ENCODE measurements at regions not wholly inside any gene's neighbourhood (a gene's known extent, or its start where the extent isn't known, plus 50 kb on each side); places are given as distances from the start of the nearest gene placed in this dataset.

GRCh38 chr1:104463126-104463697 is 713.5 kb downstream of the AMY1C start:
- H2AFZ ChIP-seq (ENCODE audit: low read length), result no peak overlapping the region
- H2AK5ac ChIP-seq (ENCODE audit: insufficient read length, low read length), result no peak overlapping the region
- no peak overlapping the region for H3K27ac ChIP-seq (ENCODE audit: insufficient read length, low read depth, low read length)
- Mint-ChIP-seq H3K27ac (no peak overlapping the region), H3K27me3 (ENCODE audit: low read depth) (peaks cover 6% of the 10 kb centered on the region), H3K4me1 (no peaks in the 10 kb centered on the region), H3K9me3 (peaks cover 47 to 74% of the 10 kb centered on the region in 2 experiments), H3K4me3 (no peak overlapping the region), H3K36me3 (ENCODE audit: insufficient read depth in 1 of 3, low read depth in 3 of 3) (peaks cover 3 to 14% (median 9%) of the 10 kb centered on the region in 3 experiments; a peak in 6 of 7 replicates)
- H3K27me3 ChIP-seq (ENCODE audit: insufficient read depth, low read length), result no peaks in the 10 kb centered on the region
- H3K9ac ChIP-seq (ENCODE audit: extremely low read depth, insufficient read length, low read length), result no peak overlapping the region
- no peak overlapping the region for H3K4me2 ChIP-seq (ENCODE audit: insufficient read depth, insufficient read length, low read length)
- H2BK120ac ChIP-seq (ENCODE audit: low read depth, low read length, poor library complexity, severe bottlenecking), result no peak overlapping the region
- H3K23ac ChIP-seq (ENCODE audit: insufficient read length, low read depth, low read length), result no peak overlapping the region
- no peaks in the 10 kb centered on the region for H3K79me1 ChIP-seq (ENCODE audit: insufficient read depth, low read depth, low read length, poor library complexity, severe bottlenecking)
- no peak for TF ChIP-seq CTCF (conservative IDR thresholded peaks at IDR 0.05)
- no peaks in the 10 kb centered on the region for H3K4me1 ChIP-seq (ENCODE audit: insufficient read depth, low read length)
- no peak for DNase-seq
- H3K18ac ChIP-seq (ENCODE audit: insufficient read length, low read depth, low read length), result no peak overlapping the region
- no peaks in the 10 kb centered on the region for H3K9me3 ChIP-seq (ENCODE audit: control insufficient read depth, low read depth, low read length)
- H3K23me2 ChIP-seq (ENCODE audit: insufficient read length, low read depth, low read length, poor library complexity, severe bottlenecking), result no peaks in the 10 kb centered on the region
- no peak overlapping the region for H4K91ac ChIP-seq (ENCODE audit: insufficient read length, low read depth, low read length)
- H3K56ac ChIP-seq (ENCODE audit: insufficient read length, low read depth, low read length), result no peak overlapping the region
- H3K79me2 ChIP-seq (ENCODE audit: insufficient read depth, low read length), result no peaks in the 10 kb centered on the region
- H3K14ac ChIP-seq (ENCODE audit: insufficient read depth, low read length), result no peak overlapping the region
- no peak overlapping the region for H4K5ac ChIP-seq (ENCODE audit: insufficient read length, low read depth, low read length)
- no peak overlapping the region for H3K4ac ChIP-seq (ENCODE audit: low read depth, low read length)
- H4K8ac ChIP-seq (replicated peaks; ENCODE audit: insufficient read length, low read depth, low read length), result no peak overlapping the region
- H2BK5ac ChIP-seq (ENCODE audit: insufficient read length, low read length), result no peak overlapping the region
- H3T11ph ChIP-seq (ENCODE audit: low read length), result no peak overlapping the region
- no CpG with 5 or more reads among the region's 12 CpGs for WGBS (ENCODE audit: extremely low coverage, insufficient read length, low lambda C conversion rate)
- no peak overlapping the region for H2BK15ac ChIP-seq (ENCODE audit: low read depth, low read length)
- H4K20me1 ChIP-seq (ENCODE audit: control insufficient read depth, insufficient read depth, insufficient read length), result no peaks in the 10 kb centered on the region
- H2BK20ac ChIP-seq (ENCODE audit: low read depth, low read length, poor library complexity, severe bottlenecking), result no peak overlapping the region
- H2BK12ac ChIP-seq (ENCODE audit: insufficient read length, low read depth, low read length), result no peak overlapping the region

All from H9 (cell line).